Psoas muscle (tissue), 7 donors: ENCODE measurements at regions not wholly inside any gene's neighbourhood (a gene's known extent, or its start where the extent isn't known, plus 50 kb on each side); places are given as distances from the start of the nearest gene placed in this dataset.

Source experiments
- ATAC-seq, 4 donors: fragments of 200-7000 bp; cut with Tn5 transposase; one replicate each; pipeline ENCODE4 v1.9.1; 2020; ENCODE audit warnings: moderate library complexity in 3 of 4, mild to moderate bottlenecking in 2 of 4
- DNase-seq, 2 donors: peaks; one replicate each; pipeline ENCODE4 v3.0.0-alpha.2; 2020
- H3K27ac ChIP-seq: fragments of 200-600 bp; one replicate; pipeline ENCODE4 v1.8.0; 2022
- H3K27me3 ChIP-seq, 3 donors: fragments of 200-600 bp in 1 of 3; one replicate each; pipeline versions ENCODE4 v1.6.1 to v1.8.0; 2013 to 2022; ENCODE audit warnings: low read length in 2 of 3, mild to moderate bottlenecking in 2 of 3, moderate library complexity in 1 of 3; ENCODE audit not compliant: insufficient read depth in 3 of 3
- H3K36me3 ChIP-seq, 2 donors: fragments of 200-600 bp in 1 of 2; one replicate each; pipeline versions ENCODE4 v1.6.1 to v1.8.0; 2013 to 2022; ENCODE audit warnings: low read depth in 1 of 2, mild to moderate bottlenecking in 1 of 2, moderate library complexity in 1 of 2; ENCODE audit not compliant: insufficient read depth in 1 of 2
- H3K4me1 ChIP-seq: fragments of 200-600 bp; one replicate; pipeline ENCODE4 v1.8.0; 2022
- H3K4me3 ChIP-seq: fragments of 200-600 bp; one replicate; pipeline ENCODE4 v1.8.0; 2022; ENCODE audit warnings: mild to moderate bottlenecking
- H3K9me3 ChIP-seq: fragments of 200-600 bp; one replicate; pipeline ENCODE4 v1.8.0; 2022
- WGBS, 3 donors: extraction: QIAGEN DNeasy Blood & Tissue Kit; methylation state at CpG; one replicate each; pipeline versions ENCODE4 v1.1.6 to v1.1.7; 2013; 5-methylcytosine and 5-hydroxymethylcytosine counted together
- intact Hi-C, 2 donors: fragments of 100-400 bp; cut with DNase I; formaldehyde crosslinking; loops; one replicate each; pipeline versions ENCODE4 v1.11.0 to v1.14.2; 2022
- TF ChIP-seq, protein P1 (sequence below): fragments of 200-600 bp; IDR thresholded peaks from one replicate; pipeline ENCODE4 v1.8.0; 2022; ENCODE audit warnings: antibody characterized with exemption
- donor health status: healthy with polysubstance abuse.
- donor health status: DM: no; HTN: no; CAD: no; lungs with moderate emphysema.
- donor health status: Bipolar disorder and iron deficiency.
- donor health status: healthy.
- donor health status: DM: yes; HTN: yes; CAD: no.
- donor health status: DM: no; HTN: no; CAD: no.
- donor health status: DM: yes; HTN: yes; CAD: no.

DNA sequence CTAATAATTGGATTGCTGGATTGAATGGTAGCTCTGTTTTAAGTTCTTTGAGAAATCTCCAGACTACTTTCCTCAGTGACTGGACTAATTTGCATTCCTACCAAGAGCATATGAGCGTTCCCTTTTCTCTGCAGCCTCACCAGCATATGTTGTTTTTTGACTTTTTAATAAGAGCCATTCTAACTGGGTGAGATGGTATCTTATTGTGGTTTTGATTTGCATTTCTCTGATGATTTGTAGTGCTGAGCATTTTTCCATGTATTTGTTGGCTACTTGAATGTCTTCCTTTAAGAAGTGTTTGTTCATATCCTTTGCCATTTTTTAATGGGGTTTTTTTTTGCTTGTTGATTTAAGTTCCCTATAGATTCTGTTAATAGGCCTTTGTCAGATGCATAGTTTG lies 94.7 kb upstream of the AHI1 start:
- Histone ChIP-seq H3K27me3 (no peaks in the 10 kb centered on the region), H3K4me3 (no peak overlapping the region), H3K27ac (no peak overlapping the region), H3K36me3 (no peaks in the 10 kb centered on the region), H3K9me3 (no peaks in the 10 kb centered on the region), H3K4me1 (no peaks in the 10 kb centered on the region)
- no peak for DNase-seq
- WGBS, 3 donors, result 81 to 90% (median 81%) methylated on average over 1 of the region's 1 CpG
- TF ChIP-seq, protein P1, sequence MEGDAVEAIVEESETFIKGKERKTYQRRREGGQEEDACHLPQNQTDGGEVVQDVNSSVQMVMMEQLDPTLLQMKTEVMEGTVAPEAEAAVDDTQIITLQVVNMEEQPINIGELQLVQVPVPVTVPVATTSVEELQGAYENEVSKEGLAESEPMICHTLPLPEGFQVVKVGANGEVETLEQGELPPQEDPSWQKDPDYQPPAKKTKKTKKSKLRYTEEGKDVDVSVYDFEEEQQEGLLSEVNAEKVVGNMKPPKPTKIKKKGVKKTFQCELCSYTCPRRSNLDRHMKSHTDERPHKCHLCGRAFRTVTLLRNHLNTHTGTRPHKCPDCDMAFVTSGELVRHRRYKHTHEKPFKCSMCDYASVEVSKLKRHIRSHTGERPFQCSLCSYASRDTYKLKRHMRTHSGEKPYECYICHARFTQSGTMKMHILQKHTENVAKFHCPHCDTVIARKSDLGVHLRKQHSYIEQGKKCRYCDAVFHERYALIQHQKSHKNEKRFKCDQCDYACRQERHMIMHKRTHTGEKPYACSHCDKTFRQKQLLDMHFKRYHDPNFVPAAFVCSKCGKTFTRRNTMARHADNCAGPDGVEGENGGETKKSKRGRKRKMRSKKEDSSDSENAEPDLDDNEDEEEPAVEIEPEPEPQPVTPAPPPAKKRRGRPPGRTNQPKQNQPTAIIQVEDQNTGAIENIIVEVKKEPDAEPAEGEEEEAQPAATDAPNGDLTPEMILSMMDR, result no peak
- intact Hi-C loops, result no loop called here
- no peak for ATAC-seq

DNA sequence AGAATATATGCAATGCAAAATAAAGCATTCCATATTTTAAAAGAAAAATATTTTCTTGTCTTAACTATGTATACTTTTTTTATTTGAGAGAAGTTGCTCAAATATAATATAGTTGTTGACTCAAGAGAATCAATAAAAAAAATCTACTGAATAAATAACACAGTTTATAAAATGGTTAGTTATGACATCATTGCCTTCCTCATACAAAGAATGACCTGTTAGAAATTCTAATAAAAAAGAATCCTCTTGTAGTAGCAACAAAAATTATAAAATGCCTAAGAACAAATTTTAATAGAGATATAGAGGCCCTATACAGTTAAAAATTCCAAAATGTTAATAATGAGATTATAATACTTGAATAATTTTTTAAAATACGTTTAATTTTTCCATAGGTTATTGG lies 96.5 kb upstream of the AHI1 start:
- 82 to 95% (median 91%) methylated on average over 1 of the region's 1 CpG for WGBS, 3 donors
- intact Hi-C loops, result no loop called here
- Histone ChIP-seq H3K27me3 (no peaks in the 10 kb centered on the region), H3K4me1 (no peaks in the 10 kb centered on the region), H3K36me3 (no peaks in the 10 kb centered on the region), H3K27ac (no peak overlapping the region), H3K9me3 (peaks cover 3% of the 10 kb centered on the region), H3K4me3 (no peak overlapping the region)
- DNase-seq (no peak), ATAC-seq (no peak)
- TF ChIP-seq, protein P1, result no peak

DNA sequence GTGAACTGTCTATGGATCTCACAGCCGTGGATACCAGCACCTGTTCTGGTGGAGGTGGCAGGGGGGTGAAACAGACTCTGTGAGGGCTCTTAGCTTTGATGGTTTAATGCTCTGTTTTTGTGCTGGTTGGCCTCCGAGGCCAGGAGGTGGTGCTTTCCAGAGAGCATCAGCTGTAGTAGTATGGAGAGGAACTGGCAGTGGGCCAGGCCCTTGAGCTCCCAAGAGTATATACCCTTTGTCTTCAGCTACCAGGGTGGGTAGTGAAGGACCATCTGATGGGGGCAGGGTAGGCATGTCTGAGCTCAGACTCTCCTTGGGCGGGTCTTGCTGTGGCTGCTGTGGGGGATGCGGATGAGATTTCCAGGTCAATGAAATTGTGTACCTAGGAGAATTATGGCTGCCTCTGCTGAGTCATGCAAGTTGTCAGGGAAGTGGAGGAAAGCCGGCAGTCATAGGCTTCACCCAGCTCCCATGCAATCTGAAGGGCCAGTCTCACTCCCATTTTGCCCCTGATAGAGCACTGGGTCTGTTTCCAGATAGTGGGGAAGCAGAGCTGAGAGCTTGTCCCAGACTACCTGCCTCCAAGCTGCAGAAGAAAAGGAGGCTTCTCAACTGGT lies 102.7 kb upstream of the AHI1 start:
- TF ChIP-seq, protein P1, result no peak
- 68 to 78% (median 78%) methylated on average over 5 of the region's 5 CpGs for WGBS, 3 donors
- Histone ChIP-seq H3K27me3 (no peaks in the 10 kb centered on the region), H3K4me1 (no peaks in the 10 kb centered on the region), H3K36me3 (no peaks in the 10 kb centered on the region), H3K4me3 (no peak overlapping the region), H3K27ac (no peak overlapping the region), H3K9me3 (peaks cover 3% of the 10 kb centered on the region)
- intact Hi-C loops, result no loop called here
- ATAC-seq, result no peak
- DNase-seq, result no peak

DNA sequence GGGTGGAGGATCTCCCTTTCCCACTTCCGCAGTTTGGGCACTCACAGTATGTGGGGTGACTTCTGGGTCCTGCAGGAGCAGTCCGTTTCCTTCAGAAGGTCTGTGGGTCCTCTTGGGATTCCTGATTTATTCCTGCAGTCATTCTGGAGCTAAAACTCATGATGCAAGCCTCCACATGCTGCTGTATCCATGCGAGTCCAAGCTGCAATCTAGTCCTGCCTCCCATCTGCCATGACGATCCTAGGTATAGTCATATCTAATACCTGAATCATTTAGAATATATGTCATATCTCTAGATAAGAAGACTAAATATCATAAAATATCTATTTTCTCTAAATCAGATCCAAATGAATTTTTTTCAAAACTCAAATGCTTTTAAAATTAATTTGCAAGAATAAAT lies 103.4 kb upstream of the AHI1 start:
- Histone ChIP-seq H3K4me1 (no peaks in the 10 kb centered on the region), H3K9me3 (peaks cover 3% of the 10 kb centered on the region), H3K4me3 (no peak overlapping the region), H3K27me3 (no peaks in the 10 kb centered on the region), H3K27ac (no peak overlapping the region), H3K36me3 (no peaks in the 10 kb centered on the region)
- no peak for ATAC-seq
- TF ChIP-seq, protein P1, result no peak
- WGBS, 3 donors, result 77 to 80% (median 79%) methylated on average over 4 of the region's 4 CpGs
- DNase-seq, result no peak
- intact Hi-C loops, result no loop called here

DNA sequence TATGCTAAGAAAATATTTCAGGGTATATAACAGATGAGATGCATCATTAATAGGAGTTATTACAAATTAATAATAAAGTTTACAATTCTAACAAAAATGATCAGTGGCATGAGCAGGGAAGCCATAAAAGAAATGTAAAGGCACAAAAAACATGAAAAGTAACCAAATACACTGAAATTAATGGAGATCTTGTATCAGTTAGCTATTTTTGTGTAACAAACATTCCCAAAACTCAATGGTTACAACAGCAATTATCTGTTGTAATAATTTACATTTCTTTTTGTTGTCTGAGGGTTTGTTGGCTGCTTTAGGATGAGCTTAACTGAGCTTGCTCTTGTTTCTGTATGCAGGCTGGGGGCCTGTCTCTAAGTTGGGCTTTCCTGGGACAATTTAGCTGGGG lies 104.3 kb upstream of the AHI1 start:
- H3K27ac ChIP-seq, result no peak overlapping the region
- no peaks in the 10 kb centered on the region for H3K36me3 ChIP-seq
- TF ChIP-seq, protein P1, result no peak
- H3K4me3 ChIP-seq, result no peak overlapping the region
- intact Hi-C loops, result no loop called here
- H3K9me3 ChIP-seq, result peaks cover 3% of the 10 kb centered on the region
- H3K4me1 ChIP-seq, result no peaks in the 10 kb centered on the region
- H3K27me3 ChIP-seq, result no peaks in the 10 kb centered on the region
- no peak for DNase-seq
- no peak for ATAC-seq
